Astrocyte (in vitro differentiated cells and primary cell): ENCODE measurements at regions not wholly inside any gene's neighbourhood (a gene's known extent, or its start where the extent isn't known, plus 50 kb on each side); places are given as distances from the start of the nearest gene placed in this dataset.

Experiments used
- DNase-seq: peaks from one replicate; pipeline ENCODE4 v3.0.0-alpha.2; 2010; ENCODE audit warnings: low read depth
- FAIRE-seq: peaks from 2 replicates; lab custom pipeline; 2011; peaks lifted over from hg19 to GRCh38; lab: Jason Lieb, UNC
- H2AFZ ChIP-seq: 2 replicates; pipeline ENCODE4 v1.6.0; 2012; ENCODE audit warnings: low read depth, low read length, inconsistent platforms
- H3K27ac ChIP-seq: 2 replicates; pipeline ENCODE4 v1.5.1; 2011; ENCODE audit warnings: low read depth, low read length, inconsistent platforms
- H3K27me3 ChIP-seq: 2 replicates; pipeline ENCODE4 v1.6.0; 2011; ENCODE audit warnings: low read length, inconsistent platforms; ENCODE audit not compliant: insufficient read depth
- H3K36me3 ChIP-seq: 2 replicates; pipeline ENCODE4 v1.5.1; 2011; ENCODE audit warnings: low read length, inconsistent platforms; ENCODE audit not compliant: insufficient read depth
- H3K4me1 ChIP-seq: 2 replicates; pipeline ENCODE4 v1.5.1; 2011; ENCODE audit warnings: low read length, inconsistent platforms; ENCODE audit not compliant: insufficient read depth
- H3K4me2 ChIP-seq: 2 replicates; pipeline ENCODE4 v1.6.0; 2012; ENCODE audit warnings: low read length, inconsistent platforms
- H3K4me3 ChIP-seq: 2 replicates; pipeline ENCODE4 v1.5.1; 2011; ENCODE audit warnings: low read depth, mild to moderate bottlenecking, low read length, inconsistent platforms; ENCODE audit not compliant: insufficient read depth
- H3K79me2 ChIP-seq: 2 replicates; pipeline ENCODE4 v1.6.0; 2012; ENCODE audit warnings: mild to moderate bottlenecking, low read length, inconsistent platforms; ENCODE audit not compliant: insufficient read depth
- H3K9ac ChIP-seq: 2 replicates; pipeline ENCODE4 v1.6.0; 2012; ENCODE audit warnings: mild to moderate bottlenecking, low read length, inconsistent platforms
- H3K9me3 ChIP-seq: 2 replicates; pipeline ENCODE4 v1.5.1; 2012; ENCODE audit warnings: low read depth, mild to moderate bottlenecking, low read length, inconsistent platforms; ENCODE audit not compliant: insufficient read depth
- H4K20me1 ChIP-seq: 2 replicates; pipeline ENCODE4 v1.6.0; 2012; ENCODE audit warnings: low read length, inconsistent platforms; ENCODE audit not compliant: insufficient read depth
- H3K27ac Mint-ChIP-seq: one replicate; pipeline ENCODE4 v1.8.0; 2021; ENCODE audit warnings: mild to moderate bottlenecking, mixed read lengths; ENCODE audit not compliant: unreplicated experiment
- H3K27me3 Mint-ChIP-seq: one replicate; pipeline ENCODE4 v1.8.0; 2021; ENCODE audit warnings: low read depth, mixed read lengths; ENCODE audit not compliant: unreplicated experiment
- H3K36me3 Mint-ChIP-seq: one replicate; pipeline ENCODE4 v1.8.0; 2021; ENCODE audit warnings: low read depth, mixed read lengths; ENCODE audit not compliant: unreplicated experiment
- H3K4me1 Mint-ChIP-seq: one replicate; pipeline ENCODE4 v1.8.0; 2021; ENCODE audit warnings: low read depth, mixed read lengths; ENCODE audit not compliant: unreplicated experiment
- H3K4me3 Mint-ChIP-seq: one replicate; pipeline ENCODE4 v1.8.0; 2021; ENCODE audit warnings: mild to moderate bottlenecking, moderate library complexity, mixed read lengths; ENCODE audit not compliant: unreplicated experiment
- H3K9me3 Mint-ChIP-seq: one replicate; pipeline ENCODE4 v1.8.0; 2021; ENCODE audit warnings: mild to moderate bottlenecking, mixed read lengths; ENCODE audit not compliant: unreplicated experiment
- EZH2 ChIP-seq: IDR thresholded peaks from 2 replicates; pipeline ENCODE4 v1.6.1; 2012; ENCODE audit warnings: mild to moderate bottlenecking, low read length, inconsistent platforms; ENCODE audit not compliant: insufficient read depth
- TF ChIP-seq, protein P1 (sequence below): IDR thresholded peaks from 2 replicates; pipeline ENCODE4 v1.5.1; 2011; ENCODE audit warnings: low read depth, mild to moderate bottlenecking, inconsistent platforms, low read length, moderate library complexity; ENCODE audit not compliant: insufficient read depth

DNA sequence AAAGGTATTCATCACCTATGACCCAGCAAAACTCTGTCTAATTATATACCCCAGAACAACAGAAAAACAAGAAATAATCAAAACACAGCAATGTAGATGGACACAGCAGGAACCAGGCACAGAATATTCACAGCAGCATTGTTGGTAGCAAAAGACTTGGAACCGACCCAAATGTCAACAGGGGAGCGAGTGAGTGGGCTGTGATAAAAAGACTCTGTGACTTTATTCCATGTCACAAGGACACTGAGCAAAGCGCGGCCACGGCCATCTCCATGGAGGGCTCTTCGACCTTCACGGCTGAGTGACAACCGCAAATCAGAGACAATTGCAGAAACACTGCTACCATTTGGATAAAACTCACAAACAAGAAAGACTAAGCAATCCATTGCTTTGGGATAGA, 1373.1 kb downstream of the TBC1D22A start:
- Histone ChIP-seq H3K4me1 (no peaks in the 10 kb centered on the region), H2AFZ (no peak overlapping the region), H3K36me3 (no peaks in the 10 kb centered on the region), H3K27ac (no peak overlapping the region), H3K4me2 (no peak overlapping the region), H3K27me3 (no peaks in the 10 kb centered on the region), H3K9me3 (peaks cover 3% of the 10 kb centered on the region), H3K9ac (no peak overlapping the region), H3K4me3 (no peak overlapping the region), H4K20me1 (no peaks in the 10 kb centered on the region), H3K79me2 (no peaks in the 10 kb centered on the region)
- no peak for TF ChIP-seq EZH2
- TF ChIP-seq, protein P1, sequence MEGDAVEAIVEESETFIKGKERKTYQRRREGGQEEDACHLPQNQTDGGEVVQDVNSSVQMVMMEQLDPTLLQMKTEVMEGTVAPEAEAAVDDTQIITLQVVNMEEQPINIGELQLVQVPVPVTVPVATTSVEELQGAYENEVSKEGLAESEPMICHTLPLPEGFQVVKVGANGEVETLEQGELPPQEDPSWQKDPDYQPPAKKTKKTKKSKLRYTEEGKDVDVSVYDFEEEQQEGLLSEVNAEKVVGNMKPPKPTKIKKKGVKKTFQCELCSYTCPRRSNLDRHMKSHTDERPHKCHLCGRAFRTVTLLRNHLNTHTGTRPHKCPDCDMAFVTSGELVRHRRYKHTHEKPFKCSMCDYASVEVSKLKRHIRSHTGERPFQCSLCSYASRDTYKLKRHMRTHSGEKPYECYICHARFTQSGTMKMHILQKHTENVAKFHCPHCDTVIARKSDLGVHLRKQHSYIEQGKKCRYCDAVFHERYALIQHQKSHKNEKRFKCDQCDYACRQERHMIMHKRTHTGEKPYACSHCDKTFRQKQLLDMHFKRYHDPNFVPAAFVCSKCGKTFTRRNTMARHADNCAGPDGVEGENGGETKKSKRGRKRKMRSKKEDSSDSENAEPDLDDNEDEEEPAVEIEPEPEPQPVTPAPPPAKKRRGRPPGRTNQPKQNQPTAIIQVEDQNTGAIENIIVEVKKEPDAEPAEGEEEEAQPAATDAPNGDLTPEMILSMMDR = no peak
- Mint-ChIP-seq H3K27me3 (peaks cover 7% of the 10 kb centered on the region), H3K36me3 (no peaks in the 10 kb centered on the region), H3K27ac (no peak overlapping the region), H3K9me3 (peaks cover 1% of the 10 kb centered on the region), H3K4me3 (no peak overlapping the region), H3K4me1 (no peaks in the 10 kb centered on the region)
- no peak for DNase-seq
- FAIRE-seq = no peak

DNA sequence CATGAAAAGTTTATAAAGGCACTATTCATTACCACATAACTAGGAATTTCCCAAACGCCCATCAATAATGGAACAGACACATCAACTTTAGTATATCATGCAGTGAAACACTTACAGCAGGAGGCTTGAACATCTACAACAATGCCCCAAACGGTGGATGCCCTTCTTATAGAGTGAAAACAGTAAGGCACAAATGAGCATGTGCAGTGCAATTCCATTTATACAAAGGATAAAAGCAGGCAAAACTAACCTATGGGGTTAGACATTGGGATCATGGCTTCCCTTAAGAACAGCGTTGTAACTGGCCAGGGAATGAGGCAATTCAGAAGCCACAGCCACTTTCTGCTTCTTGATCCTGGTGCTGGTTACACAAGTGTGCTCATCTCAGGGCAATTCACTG, 1363.0 kb downstream of the TBC1D22A start:
- Mint-ChIP-seq H3K36me3 (no peaks in the 10 kb centered on the region), H3K9me3 (no peaks in the 10 kb centered on the region), H3K27ac (no peak overlapping the region), H3K4me1 (no peaks in the 10 kb centered on the region), H3K27me3 (peaks cover 5% of the 10 kb centered on the region), H3K4me3 (no peak overlapping the region)
- H3K4me3 ChIP-seq = no peak overlapping the region
- H2AFZ ChIP-seq = no peak overlapping the region
- no peaks in the 10 kb centered on the region for H3K27me3 ChIP-seq
- DNase-seq (no peak), FAIRE-seq (no peak)
- no peaks in the 10 kb centered on the region for H3K36me3 ChIP-seq
- no peak overlapping the region for H3K4me2 ChIP-seq
- peaks cover 2% of the 10 kb centered on the region for H3K9me3 ChIP-seq
- no peak overlapping the region for H3K9ac ChIP-seq
- no peaks in the 10 kb centered on the region for H3K4me1 ChIP-seq
- no peaks in the 10 kb centered on the region for H3K79me2 ChIP-seq
- no peaks in the 10 kb centered on the region for H4K20me1 ChIP-seq
- H3K27ac ChIP-seq = no peak overlapping the region
- TF ChIP-seq EZH2 = no peak
- TF ChIP-seq, protein P1 = no peak

DNA sequence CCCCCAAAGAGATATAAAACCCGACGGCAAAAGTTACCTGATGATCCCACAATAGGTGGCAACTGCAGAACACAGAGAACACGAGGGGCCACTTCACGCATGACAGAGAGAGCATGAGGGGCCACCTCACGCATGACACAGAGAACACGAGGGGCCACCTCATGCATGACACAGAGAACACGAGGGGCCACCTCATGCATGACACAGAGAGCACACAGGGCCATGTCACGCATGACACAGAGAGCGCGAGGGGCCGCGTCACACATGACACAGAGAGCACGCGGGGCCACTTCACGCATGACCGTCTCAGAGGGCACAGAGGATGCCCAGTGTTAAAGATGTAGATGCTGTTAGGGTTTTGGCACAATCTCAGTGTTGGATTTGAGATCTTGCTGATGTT, 1359.5 kb downstream of the TBC1D22A start:
- H3K27me3 Mint-ChIP-seq = peaks cover 27% of the 10 kb centered on the region
- H3K4me1 Mint-ChIP-seq = no peaks in the 10 kb centered on the region
- Histone ChIP-seq H3K27ac (no peak overlapping the region), H3K4me2 (no peak overlapping the region), H3K79me2 (no peaks in the 10 kb centered on the region), H3K9ac (no peak overlapping the region), H3K4me1 (no peaks in the 10 kb centered on the region), H3K9me3 (peaks cover 2% of the 10 kb centered on the region), H3K27me3 (no peaks in the 10 kb centered on the region), H2AFZ (no peak overlapping the region), H3K36me3 (no peaks in the 10 kb centered on the region), H3K4me3 (no peak overlapping the region), H4K20me1 (no peaks in the 10 kb centered on the region)
- peaks cover 2% of the 10 kb centered on the region for H3K9me3 Mint-ChIP-seq
- TF ChIP-seq EZH2 = no peak
- TF ChIP-seq, protein P1 = no peak
- no peak overlapping the region for H3K4me3 Mint-ChIP-seq
- no peak for DNase-seq
- H3K36me3 Mint-ChIP-seq = no peaks in the 10 kb centered on the region
- FAIRE-seq = no peak
- no peak overlapping the region for H3K27ac Mint-ChIP-seq
